ENCODE measurements at regions not wholly inside any gene's neighbourhood (a gene's known extent, or its start where the extent isn't known, plus 50 kb on each side); places are given as distances from the start of the nearest gene placed in this dataset.

- TF ChIP-seq CTCF (IDR thresholded peaks at IDR 0.05; ENCODE audit: insufficient read depth, low read length) (no peak), GABPA (IDR thresholded peaks at IDR 0.05; ENCODE audit: low read depth) (no peak), REST (IDR thresholded peaks at IDR 0.05; ENCODE audit: insufficient replicate concordance, low read depth) (no peak)
These were observed 143.4 kb downstream of the ADCYAP1 start for GRCh38 chr18:1048032-1048431.

All from HL-60 (cell line).